HG03521 (cell line): ENCODE measurements at regions not wholly inside any gene's neighbourhood (a gene's known extent, or its start where the extent isn't known, plus 50 kb on each side); places are given as distances from the start of the nearest gene placed in this dataset.

Source experiments
- ATAC-seq: cut with Tn5 transposase; IDR thresholded peaks from one replicate; pipeline ENCODE4 v1.9.1; 2021; ENCODE audit warnings: mild to moderate bottlenecking, moderate library complexity; ENCODE audit not compliant: unreplicated experiment

DNA sequence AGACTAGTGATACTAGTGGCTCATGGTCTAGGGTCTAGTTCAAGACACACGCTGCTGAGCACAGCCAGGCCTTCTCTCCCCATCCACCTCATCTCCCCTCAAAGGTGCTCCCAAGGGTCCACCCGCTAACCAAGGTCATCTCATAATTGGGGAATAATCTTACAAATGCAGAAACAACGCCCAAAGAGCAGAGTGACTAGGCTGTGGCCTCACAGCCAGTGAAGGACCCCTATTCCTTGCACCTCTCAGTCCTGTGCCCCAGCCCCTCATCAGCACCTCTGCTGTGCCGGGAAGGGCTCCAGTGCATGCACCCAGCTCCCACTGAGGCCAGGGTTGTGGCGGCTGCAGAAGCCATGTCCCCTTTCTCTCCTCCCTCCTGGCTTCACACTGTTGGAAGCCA, 286.9 kb downstream of the UACA start:
- ATAC-seq: no peak

DNA sequence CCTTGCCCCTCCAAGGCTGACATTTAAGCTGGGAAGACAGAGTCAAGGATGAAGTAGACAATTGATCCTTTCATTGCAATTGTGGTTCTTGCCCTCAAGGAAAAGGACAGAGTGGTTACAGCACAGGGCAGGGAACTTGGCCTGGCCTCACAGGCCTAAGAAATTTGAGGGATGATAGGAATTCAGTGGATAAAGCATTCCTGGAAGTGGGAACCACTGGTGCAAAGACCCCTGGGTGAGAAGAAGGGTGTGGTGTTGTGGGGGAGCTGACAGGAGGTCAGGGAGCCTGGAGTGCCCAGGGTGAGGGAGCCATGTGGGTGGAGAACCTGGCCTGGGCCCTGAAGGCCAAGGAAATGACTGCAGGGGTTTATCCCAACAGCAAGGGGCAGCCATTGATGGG, 287.4 kb downstream of the UACA start:
- no peak for ATAC-seq

DNA sequence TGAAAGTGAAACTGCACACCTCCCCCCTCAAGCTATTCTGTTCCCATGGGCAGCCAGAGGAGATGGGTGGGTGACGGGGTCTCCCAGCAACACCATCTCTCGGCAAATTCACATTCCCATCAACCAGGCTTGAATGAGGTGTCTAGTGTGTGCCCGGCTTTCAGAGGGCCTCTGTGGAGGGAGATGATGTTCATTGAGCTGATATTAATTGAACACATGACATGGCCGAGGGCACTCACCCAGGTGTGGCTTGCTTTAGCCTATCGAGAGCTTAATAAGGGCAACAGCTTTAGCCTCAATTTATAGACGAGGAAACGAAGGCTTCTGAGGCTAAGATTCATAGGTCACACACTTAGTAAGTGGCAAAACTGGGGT, 288.0 kb downstream of the UACA start:
- ATAC-seq: no peak

DNA sequence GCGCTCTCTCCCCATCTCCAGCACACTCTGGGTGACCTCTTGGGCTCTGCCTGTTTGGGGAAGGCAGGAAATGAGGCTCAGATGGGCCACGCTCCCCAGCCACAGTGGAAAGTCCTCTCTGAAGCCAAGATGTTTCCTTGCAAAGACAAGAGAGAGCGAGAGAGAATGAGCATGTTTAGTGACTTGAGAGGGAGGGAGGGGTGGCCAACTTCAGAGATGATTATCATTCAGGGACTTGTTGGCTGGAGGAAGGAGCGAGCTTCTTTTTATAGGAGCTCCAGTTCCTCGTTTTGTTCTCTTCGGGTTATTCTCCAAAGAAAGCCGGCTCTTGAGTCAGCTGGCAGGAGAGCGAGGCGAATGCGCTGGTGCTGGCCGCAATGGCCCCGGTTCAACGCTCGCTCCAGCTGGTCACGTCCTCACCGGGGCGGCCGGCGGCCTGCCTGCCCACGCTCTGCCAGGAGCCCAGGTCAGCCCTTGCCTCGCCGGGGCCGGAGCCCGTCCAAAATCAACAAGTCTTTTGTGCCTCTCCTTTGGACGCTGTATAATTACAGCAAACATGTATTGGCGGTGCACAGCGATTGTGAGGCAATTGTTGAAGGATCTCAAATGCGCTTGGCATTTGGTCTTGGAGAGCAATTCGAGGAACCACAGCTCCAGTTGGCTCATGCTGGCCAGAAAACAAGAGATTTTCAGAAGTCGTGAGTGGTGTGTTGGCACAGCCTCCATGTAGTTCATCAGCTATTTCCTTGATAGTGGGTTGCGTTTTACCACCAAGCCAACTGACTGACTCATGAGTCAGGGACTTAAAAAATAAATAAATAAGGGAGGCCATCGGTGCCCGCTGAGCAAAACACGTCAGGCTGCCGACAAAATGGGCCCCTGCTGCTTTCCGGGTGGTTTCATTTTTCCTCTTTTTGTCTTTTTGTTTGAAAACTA, 288.6 kb downstream of the UACA start:
- ATAC-seq: no peak

DNA sequence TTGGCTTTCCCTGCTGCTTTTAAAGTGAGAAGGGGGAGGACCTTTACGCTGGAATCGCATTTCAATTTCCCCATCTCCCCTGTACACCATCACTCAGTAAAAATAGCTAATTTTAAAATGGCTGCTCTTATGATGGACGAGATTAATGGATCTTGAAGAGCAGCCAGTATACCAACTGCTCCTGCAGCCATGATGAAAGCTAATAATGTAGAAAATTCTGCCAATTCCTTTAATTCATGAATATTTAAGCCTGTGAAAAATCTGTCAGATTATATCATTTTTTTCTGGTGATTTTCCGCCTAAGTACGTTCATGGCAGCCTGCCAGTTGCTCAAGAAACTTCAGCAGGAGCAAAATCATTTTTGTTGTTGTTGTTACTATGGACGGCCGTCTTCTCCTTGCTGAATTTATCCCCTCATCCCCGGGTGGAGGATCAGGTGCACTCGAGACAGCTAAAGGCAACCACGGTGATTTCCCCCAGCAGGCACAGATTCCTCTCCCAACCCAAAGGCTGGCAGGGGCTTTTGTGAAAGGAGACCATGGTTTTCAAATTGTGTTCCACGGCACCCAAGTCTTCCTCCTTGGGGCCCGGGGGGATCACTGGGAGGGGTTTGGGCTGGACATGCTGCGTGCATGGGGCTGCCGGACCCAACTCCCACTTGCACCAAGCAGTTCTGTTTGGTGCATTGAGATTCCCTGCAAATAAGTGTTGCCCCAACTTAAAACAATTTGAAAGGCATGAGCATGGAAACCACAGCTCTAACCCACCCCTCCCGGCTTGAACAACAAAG, 289.6 kb downstream of the UACA start:
- no peak for ATAC-seq

DNA sequence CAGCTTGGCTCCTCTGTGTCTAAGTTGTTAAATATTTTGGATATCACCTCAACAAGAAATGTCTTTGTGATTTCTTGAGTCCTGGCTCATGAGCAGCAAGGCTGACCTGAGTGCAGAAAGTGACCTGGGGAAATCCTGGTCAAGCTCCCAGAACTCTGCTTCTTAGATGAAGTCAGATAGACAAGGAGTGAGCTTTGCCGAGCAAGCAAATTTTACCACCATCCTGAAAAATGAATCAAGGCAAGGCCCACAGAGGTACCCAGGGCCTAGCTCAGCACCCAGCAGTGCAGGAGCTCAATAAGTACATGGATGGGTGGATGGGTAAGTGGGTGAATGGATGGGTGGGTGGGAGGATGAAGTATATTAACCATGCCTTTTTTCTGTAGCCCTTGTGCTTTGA, 291.8 kb downstream of the UACA start:
- ATAC-seq: no peak

DNA sequence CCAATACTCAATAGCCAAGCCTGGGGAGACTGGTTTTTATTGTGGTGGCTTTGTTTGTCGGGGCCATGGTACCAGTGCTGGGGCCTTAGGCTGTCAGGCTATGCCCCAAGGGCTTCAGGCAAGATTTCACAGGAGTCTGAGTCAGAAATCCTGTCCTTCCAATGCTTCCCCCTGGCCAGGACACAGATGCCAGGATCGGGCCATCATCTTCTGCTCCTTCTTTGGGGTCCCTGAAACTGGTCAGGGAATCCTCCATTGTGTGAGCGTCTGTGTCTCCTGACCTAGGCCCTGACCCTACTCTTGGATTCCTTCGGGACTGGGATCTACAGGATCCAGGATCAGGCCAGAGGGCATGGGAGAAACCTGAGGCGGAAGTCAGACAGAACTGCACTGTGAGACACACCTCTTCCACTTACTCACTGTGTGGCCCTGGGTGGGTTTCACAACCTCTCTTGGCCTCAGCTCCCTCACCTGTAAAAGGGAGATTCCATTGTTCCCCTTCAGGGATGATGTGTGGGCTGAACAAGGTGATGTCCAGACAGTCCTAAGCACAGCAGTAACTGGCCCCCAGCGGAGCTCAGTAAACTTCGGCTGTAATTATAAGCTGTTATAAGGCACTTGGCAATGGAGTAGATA, 292.7 kb downstream of the UACA start:
- ATAC-seq: no peak

DNA sequence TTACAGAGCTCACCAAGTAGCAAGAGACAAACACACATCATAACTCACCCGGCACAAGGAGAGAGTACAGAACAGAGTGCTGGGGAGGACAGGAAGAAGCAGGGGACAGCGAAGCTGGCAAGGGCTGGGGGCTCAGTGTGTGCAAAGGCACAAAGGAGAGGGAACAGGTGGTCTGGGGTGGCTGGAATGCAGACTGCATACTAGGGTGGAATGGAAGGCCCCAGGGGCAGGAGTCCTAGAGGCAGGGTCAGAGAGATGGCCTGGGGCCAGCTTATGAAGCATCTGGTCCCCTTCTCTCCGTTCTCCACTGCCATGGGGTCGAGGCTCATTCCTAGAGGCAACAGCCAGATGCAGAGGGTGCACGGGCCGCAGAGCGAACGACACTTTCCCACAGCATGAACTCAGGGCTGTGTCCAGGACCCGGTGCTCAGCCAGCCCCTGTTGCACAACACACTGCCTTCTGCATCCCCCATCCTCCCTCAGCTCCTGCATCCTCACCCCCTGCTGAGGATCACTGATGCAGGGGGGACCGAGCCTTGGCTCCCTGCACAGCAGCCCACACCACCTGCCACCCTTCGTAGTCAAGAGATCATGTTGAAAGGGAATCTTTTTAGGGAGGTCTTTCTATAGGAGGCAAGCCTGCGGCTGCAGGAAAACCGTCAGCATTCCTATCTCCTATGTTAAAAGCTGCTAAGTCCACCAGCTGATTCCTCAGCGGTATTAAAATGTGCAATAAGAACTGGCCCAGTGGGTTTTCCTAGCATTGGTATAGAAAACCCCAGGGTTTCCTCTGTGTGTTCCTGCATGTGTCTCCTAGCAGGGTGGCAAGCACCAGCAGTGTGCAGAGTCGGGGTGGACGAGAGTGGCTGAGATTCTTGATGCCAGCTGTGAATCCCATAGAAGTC, 293.5 kb downstream of the UACA start:
- ATAC-seq: no peak

DNA sequence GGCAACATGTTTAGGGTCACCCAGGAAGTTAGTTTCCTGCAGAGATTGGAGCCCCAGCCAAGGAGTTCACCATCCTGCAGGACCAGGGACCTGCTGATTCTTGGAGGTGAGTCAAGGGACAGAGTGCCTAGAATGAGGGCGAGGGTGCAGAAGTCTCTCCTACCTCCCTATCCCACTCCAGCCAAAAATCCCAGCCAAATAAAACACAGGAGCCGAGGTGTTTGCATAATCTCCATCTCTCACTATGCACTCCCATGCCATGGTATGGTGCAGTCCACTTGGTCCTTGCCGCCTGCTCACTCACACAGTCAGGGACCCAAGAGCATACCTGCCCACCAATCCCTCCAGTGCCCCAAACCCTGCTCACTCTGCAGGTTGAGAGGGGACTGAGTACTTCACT, 294.2 kb downstream of the UACA start:
- no peak for ATAC-seq

DNA sequence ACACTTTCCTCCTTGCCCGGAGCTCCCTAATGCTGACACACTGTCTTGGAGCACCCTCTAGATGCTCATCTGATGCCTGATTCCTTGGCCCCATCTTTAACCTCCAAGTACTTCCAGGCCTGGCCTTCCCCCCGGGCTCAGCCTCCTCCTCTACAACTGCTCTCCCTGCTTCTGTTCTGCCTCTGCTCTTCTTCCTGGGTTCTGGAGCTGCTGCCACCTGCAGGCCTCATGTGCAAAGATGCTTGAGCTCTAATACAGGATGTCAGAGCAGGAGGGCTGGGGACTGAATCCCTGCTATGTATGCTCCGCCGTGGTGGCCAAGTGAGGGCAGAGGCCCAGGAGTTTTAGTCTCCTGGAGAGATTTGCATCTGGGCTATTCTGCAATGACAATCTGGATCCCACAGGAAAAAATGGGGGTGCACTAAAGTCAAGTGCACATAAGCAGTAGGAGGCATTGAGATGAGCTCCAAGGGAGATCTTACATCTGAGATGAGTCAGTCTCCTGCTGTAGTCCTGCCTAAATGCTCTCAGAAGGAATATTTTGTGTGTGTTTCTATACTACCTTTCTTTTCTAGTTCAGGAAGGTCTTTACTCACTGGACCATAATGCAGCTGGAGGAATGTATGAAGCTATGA, 296.3 kb downstream of the UACA start:
- no peak for ATAC-seq

DNA sequence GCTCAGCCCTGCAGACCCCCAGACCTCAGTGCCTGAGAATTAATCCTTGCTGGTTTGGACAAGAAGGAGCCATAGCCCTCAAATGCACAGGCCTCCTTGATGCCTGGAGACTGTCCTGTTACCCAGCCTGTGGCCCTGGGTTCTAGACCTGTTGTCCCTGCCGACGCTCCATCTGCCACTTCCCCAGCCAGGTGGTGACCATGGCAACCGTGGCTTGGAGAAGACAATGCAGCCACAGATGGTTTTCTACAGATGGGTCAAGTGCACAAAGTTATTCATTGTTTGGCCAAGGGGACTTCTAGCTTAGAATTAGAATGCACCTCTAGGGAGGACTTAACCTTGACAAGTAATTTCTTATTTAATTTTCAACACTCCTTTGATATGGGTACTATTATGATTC, 297.1 kb downstream of the UACA start:
- no peak for ATAC-seq

DNA sequence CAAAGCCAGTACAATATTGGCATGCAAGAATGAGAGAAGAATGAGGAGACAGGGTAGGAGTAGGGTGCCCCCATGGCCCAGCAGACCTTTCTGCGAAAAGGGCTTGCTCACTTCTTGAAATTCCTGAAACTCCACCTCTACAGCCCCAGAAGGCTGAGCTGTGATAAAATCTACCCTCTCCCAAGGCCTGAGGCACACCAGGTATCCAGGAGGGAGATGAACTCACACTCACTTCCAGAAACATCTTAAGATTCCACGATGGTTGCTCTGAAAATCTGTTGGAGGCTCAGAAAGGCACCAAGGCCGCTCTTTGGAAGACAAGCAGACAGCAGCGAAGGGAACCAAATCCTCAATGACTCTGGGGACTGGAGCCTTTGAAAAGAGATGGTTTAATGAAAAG, 297.5 kb downstream of the UACA start:
- ATAC-seq: no peak

DNA sequence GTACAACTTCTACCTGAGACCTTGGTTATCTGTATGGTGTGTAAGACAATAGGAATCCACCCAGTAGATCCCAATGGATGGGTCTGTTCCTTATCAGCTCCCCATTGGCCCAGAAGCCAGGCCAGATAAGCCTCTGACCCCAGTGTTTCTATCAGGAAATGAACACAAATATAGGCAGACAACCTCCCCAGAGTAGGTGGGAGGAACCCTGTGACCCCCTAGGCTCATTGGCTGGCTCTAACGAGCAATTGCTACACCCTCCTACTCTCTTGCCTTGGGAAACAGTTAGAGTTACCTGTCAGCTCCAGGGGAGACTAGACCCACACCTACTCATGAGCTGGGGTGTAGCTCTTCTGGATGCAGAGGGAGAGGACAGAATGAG, 299.9 kb downstream of the UACA start:
- ATAC-seq: peak; percentile 18

DNA sequence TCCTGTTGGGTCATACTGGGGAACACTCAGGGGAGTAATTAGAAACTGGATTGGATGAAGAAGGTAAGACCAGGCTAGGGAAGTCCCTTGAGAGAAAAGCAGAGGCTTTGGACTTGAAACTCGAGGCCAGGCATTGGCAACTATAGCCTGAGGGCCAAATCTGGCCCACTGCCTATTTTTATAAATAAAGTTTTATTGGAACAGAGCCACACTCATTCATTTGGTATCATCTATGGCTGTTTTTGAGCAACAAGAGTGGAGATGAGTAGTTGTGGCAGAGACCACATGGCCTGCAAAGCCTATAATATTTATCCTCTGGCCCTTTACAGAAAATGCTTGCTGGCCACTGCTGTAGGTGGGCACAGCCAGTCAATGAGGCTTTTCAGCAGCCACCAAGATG, 301.4 kb downstream of the UACA start:
- ATAC-seq: no peak

DNA sequence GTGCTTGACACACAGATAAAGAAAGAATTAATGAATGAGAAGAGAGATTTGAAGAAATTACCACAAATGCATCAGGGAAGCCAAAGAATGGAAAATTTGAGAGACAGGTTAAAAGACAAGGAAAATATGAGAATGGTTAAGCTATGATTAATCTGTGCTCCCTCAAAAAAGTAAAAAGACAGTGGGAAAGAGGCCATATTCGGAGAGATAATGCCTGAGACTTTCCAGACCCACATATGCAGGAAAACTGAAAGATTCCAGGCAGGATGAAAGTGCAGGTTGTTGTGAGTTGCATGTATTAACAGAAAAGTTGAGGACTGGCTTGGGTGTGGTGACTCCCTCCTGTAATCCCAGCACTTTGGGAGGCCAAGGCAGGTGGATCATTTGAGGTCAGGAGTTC, 302.3 kb downstream of the UACA start:
- ATAC-seq: no peak

DNA sequence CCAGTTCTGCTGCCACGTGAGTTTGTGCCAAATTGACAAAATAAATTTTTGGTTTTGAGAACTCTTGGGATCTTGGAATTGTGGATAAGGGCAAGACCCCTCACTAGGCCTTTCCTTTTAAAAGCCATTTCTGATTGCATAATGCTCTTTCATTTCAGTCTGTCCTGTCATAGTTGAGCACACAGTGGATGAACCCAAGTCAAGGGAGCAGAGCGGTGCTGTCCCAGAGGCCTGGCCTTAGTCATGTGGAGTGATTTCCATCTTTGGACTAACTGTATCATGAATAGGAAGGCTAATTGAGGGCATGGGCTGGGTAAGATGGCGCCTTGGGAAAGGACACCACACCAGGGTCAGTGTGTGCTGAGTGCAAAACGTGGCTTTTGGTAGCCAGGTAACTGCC, 304.0 kb downstream of the UACA start:
- no peak for ATAC-seq

DNA sequence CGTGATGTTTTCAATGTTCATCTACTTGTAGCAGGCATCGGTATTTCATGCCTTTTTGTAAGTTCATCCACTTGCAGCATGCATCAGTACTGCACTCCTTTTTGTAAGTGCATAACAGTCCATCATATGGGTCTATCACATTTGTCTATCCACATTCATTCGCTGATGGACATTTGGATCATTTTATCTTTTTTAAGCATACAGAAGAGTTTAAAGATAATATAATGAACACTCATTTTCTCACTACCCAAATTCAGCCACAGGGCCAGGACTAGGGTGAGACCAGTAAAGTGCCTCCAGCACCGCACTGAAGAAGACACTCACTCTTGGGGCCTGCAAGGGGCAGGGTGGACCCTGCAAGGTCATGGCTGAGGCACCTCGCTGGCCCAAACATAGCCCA, 309.6 kb downstream of the UACA start:
- ATAC-seq: no peak

DNA sequence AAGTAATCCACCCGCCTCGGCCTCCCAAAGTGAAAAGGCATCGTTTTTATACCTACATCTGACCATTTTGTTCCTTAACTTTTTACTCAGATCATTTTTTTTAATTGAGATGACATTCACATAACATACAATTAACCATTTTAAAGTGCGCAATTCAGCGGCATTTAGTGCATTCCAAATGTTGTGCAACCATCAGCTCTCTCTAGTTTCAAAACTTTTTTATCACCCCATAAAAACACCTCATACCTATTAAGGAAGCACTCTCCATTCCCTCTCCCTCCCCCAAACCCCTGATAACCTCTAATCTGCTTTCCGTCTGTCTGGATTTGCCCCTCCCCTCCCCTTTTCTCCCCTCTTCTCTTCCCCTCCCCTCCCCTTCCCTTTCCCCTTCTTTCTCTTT, 310.1 kb downstream of the UACA start:
- no peak for ATAC-seq

DNA sequence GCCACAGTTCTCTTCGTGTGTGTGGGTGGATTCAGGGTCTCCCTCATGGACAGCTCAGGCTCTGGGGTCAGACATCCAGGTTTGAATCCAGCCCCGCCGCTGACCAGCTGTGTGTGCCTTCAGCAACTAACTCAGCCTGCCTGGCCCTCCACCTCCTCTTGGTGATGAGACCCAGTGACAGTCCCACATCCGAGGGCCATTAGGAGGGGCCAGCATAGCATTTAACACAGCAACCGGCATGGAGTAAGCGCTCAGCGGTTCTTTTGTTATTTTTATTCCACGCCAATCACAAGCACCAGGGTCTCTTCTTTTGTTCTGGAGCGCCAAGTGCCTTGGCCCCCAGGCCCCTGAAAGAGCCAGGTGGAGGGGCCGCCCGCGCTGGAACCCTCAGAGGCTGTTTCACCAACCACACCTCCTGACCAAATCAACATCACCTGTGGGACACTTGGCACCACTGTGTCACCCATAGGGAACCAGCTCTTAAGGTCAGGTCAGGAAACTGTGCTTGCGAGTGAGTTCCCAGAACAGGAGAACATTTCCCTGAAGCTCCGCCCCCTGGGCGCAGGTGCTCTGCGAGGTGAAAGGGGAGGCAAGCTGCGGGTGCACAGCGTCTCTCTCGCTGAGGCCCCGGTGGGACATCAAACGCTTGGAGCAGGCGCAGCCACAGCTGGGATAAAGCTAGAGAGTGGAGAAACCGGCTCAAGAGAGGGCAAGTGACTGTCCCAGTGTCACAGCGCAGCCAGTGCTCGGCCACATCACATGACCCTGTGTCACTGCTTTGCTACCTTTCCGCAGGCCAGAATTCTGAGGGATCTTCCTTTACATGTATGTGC, 311.3 kb downstream of the UACA start:
- no peak for ATAC-seq

DNA sequence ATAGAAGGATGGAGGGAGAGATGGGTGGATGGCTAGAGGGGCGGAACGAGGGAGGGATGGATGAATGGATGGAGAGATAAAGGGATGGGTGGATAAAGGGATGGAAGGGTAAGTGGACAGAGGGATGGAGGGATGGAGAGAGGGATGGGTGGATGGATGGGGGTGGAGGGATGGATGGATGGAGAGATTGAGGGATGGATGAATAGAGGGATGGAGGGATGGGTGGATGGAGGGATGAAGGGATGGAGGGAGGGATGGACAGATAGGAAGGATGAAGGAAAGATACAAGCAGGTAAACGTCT, 313.3 kb downstream of the UACA start:
- no peak for ATAC-seq
